Caco-2 (cell line): ENCODE measurements at regions not wholly inside any gene's neighbourhood (a gene's known extent, or its start where the extent isn't known, plus 50 kb on each side); places are given as distances from the start of the nearest gene placed in this dataset.

Experiments
- BruUV-seq: library from RNA; stranded (reverse); fragments of 400-500 nt; replicated peaks from 2 replicates; lab custom pipeline; 2021; lab: Mats Ljungman, UMichigan
- CTCF ChIA-PET: fragments of 300-600 bp; sonication (Branson Sonifier 250); formaldehyde crosslinking; loops from one replicate; lab custom pipeline; 2022; ENCODE audit warnings: antibody characterized with exemption; lab: Charles Lee
- POLR2A ChIA-PET: fragments of 300-600 bp; sonication (Branson Sonifier 250); formaldehyde crosslinking; loops from one replicate; lab custom pipeline; 2022; ENCODE audit warnings: antibody characterized with exemption; lab: Charles Lee
- DNase-seq, 2 experiments: peaks; one replicate each; pipeline versions ENCODE4 v3.0.0 to v3.0.0-alpha.2; 2020 to 2022
- H3K27me3 ChIP-seq: replicated peaks from 2 replicates; pipeline ENCODE4 v1.6.0; 2011; ENCODE audit warnings: low read length; ENCODE audit not compliant: control insufficient read depth, insufficient read depth
- H3K36me3 ChIP-seq: 2 replicates; pipeline ENCODE4 v1.5.1; 2011; ENCODE audit warnings: low read length; ENCODE audit not compliant: control insufficient read depth, insufficient read depth
- H3K4me1 ChIP-seq: fragments of 250-450 bp; sonication (Bioruptor Pico); 2 replicates; pipeline ENCODE4 v1.5.1; 2020; ENCODE audit warnings: mild to moderate bottlenecking
- H3K4me3 ChIP-seq: 2 replicates; pipeline ENCODE4 v1.5.1; 2011; ENCODE audit warnings: low read depth, mild to moderate bottlenecking, control low read depth, low read length
- H3K9me3 ChIP-seq: fragments of 250-450 bp; sonication (Bioruptor Pico); 2 replicates; pipeline ENCODE4 v1.5.1; 2020; ENCODE audit warnings: mild to moderate bottlenecking, moderate library complexity
- H3K27ac Mint-ChIP-seq: one replicate; pipeline ENCODE4 v1.8.0; 2022; ENCODE audit warnings: mixed read lengths; ENCODE audit not compliant: unreplicated experiment
- H3K27me3 Mint-ChIP-seq: one replicate; pipeline ENCODE4 v1.8.0; 2022; ENCODE audit warnings: mixed read lengths; ENCODE audit not compliant: insufficient read depth, unreplicated experiment
- H3K36me3 Mint-ChIP-seq: one replicate; pipeline ENCODE4 v1.8.0; 2022; ENCODE audit warnings: mild to moderate bottlenecking, mixed read lengths; ENCODE audit not compliant: insufficient read depth, unreplicated experiment
- H3K4me1 Mint-ChIP-seq: one replicate; pipeline ENCODE4 v1.8.0; 2022; ENCODE audit warnings: low read depth, mixed read lengths; ENCODE audit not compliant: unreplicated experiment
- H3K4me3 Mint-ChIP-seq: one replicate; pipeline ENCODE4 v1.8.0; 2022; ENCODE audit warnings: mild to moderate bottlenecking, moderate library complexity, mixed read lengths; ENCODE audit not compliant: unreplicated experiment
- H3K9me3 Mint-ChIP-seq: one replicate; pipeline ENCODE4 v1.8.0; 2022; ENCODE audit warnings: mixed read lengths; ENCODE audit not compliant: unreplicated experiment
- intact Hi-C: fragments of 100-400 bp; cut with micrococcal nuclease; formaldehyde crosslinking; loops from one replicate; pipeline ENCODE4 v1.10.0; 2022; ENCODE audit not compliant: unreplicated experiment
- TF ChIP-seq, protein P1 (sequence below), 2 experiments: fragments of 200-600 bp in 1 of 2; IDR thresholded peaks; 1 replicate in 1 of 2; 2 replicates in 1 of 2; pipeline versions ENCODE4 v1.5.1 to v1.8.0; 2011 to 2022; ENCODE audit warnings: antibody characterized with exemption in 1 of 2, control low read depth in 1 of 2, inconsistent platforms in 1 of 2, low read depth in 1 of 2, low read length in 1 of 2, mild to moderate bottlenecking in 1 of 2, moderate library complexity in 1 of 2; ENCODE audit not compliant: insufficient read depth in 1 of 2, severe bottlenecking in 1 of 2, unreplicated experiment in 1 of 2

DNA sequence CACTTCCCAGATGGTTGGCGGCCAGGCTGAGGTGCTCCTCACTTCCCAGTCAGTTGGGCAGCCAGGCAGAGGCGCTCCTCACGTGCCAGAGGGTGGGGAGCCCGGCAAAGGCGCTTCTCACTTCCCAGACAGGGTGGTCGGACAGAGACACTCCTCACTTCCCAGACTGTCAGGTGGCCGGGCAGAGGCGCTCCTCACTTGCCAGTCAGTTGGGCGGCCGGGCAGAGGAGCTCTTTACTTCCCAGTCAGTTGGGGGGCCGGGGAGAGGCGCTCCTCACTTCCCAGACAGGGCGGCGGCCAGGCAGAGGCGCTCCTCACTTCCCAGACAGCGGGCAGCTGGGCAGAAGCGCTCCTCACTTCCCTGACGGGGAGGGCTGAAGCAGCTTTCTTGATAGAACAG, 143.0 kb upstream of the ARID2 start:
- ChIA-PET CTCF (no interaction called here), POLR2A (no interaction called here)
- H3K9me3 ChIP-seq = no peaks in the 10 kb centered on the region
- no peak overlapping the region for H3K4me3 ChIP-seq
- no TSS peak for BruUV-seq
- no peaks in the 10 kb centered on the region for H3K27me3 ChIP-seq
- intact Hi-C loops = loop anchor here (10.0 kb wide), 1 partner anchor 292 kb away; no protein-coding TSS in a partner anchor
- no peaks in the 10 kb centered on the region for H3K36me3 ChIP-seq
- Mint-ChIP-seq H3K36me3 (no peaks in the 10 kb centered on the region), H3K27ac (no peak overlapping the region), H3K4me1 (peaks cover 37% of the 10 kb centered on the region), H3K27me3 (no peaks in the 10 kb centered on the region), H3K4me3 (no peak overlapping the region), H3K9me3 (peaks cover 6% of the 10 kb centered on the region)
- TF ChIP-seq, protein P1, sequence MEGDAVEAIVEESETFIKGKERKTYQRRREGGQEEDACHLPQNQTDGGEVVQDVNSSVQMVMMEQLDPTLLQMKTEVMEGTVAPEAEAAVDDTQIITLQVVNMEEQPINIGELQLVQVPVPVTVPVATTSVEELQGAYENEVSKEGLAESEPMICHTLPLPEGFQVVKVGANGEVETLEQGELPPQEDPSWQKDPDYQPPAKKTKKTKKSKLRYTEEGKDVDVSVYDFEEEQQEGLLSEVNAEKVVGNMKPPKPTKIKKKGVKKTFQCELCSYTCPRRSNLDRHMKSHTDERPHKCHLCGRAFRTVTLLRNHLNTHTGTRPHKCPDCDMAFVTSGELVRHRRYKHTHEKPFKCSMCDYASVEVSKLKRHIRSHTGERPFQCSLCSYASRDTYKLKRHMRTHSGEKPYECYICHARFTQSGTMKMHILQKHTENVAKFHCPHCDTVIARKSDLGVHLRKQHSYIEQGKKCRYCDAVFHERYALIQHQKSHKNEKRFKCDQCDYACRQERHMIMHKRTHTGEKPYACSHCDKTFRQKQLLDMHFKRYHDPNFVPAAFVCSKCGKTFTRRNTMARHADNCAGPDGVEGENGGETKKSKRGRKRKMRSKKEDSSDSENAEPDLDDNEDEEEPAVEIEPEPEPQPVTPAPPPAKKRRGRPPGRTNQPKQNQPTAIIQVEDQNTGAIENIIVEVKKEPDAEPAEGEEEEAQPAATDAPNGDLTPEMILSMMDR (IDR thresholded peaks at IDR 0.05; ENCODE audit: insufficient read depth in 1 of 2, low read depth in 1 of 2, low read length in 1 of 2, severe bottlenecking in 1 of 2, unreplicated experiment in 1 of 2) = no peak
- no peak for DNase-seq
- H3K4me1 ChIP-seq = peaks cover 28% of the 10 kb centered on the region

DNA sequence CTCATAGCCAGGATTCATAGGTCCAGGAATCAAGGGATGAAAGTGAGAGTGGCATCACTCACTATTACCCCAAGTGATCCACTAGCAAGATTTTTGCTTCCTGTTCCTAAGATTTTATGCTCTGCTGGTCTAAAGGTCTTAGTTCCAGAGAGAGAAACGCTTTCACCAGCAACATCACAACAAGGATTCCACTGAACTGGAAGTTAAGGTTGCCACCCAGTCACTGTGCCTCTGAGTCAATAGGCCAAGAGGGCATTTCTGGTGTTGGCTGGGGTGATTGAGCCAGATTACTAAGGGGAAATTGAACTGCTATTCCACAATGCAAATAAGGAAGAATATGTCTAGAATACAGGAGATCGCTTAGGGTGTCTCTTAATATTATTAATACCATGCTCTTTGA, 142.5 kb upstream of the ARID2 start:
- no peaks in the 10 kb centered on the region for H3K27me3 Mint-ChIP-seq
- Histone ChIP-seq H3K27me3 (no peaks in the 10 kb centered on the region), H3K36me3 (no peaks in the 10 kb centered on the region), H3K4me3 (no peak overlapping the region), H3K4me1 (peaks cover 25% of the 10 kb centered on the region), H3K9me3 (no peaks in the 10 kb centered on the region)
- H3K4me1 Mint-ChIP-seq = peaks cover 31% of the 10 kb centered on the region
- DNase-seq = no peak
- no peak overlapping the region for H3K27ac Mint-ChIP-seq
- peaks cover under 1% of the 10 kb centered on the region for H3K9me3 Mint-ChIP-seq
- no peaks in the 10 kb centered on the region for H3K36me3 Mint-ChIP-seq
- intact Hi-C loops = loop anchor here (10.0 kb wide), 1 partner anchor 292 kb away; no protein-coding TSS in a partner anchor
- BruUV-seq = no TSS peak
- POLR2A ChIA-PET = no interaction called here
- TF ChIP-seq, protein P1 (IDR thresholded peaks at IDR 0.05; ENCODE audit: insufficient read depth in 1 of 2, low read depth in 1 of 2, low read length in 1 of 2, severe bottlenecking in 1 of 2, unreplicated experiment in 1 of 2) = no peak
- no peak overlapping the region for H3K4me3 Mint-ChIP-seq
- CTCF ChIA-PET = no interaction called here

GRCh38 chr12:45587877-45588533, 141.5 kb upstream of the ARID2 start:
- H3K36me3 Mint-ChIP-seq = no peaks in the 10 kb centered on the region
- no peak for DNase-seq
- BruUV-seq = no TSS peak
- Histone ChIP-seq H3K4me3 (no peak overlapping the region), H3K36me3 (no peaks in the 10 kb centered on the region), H3K27me3 (no peaks in the 10 kb centered on the region), H3K4me1 (peaks cover 15% of the 10 kb centered on the region), H3K9me3 (no peaks in the 10 kb centered on the region)
- H3K4me1 Mint-ChIP-seq = peaks cover 22% of the 10 kb centered on the region
- H3K9me3 Mint-ChIP-seq = no peaks in the 10 kb centered on the region
- ChIA-PET POLR2A (no interaction called here), CTCF (no interaction called here)
- H3K27me3 Mint-ChIP-seq = no peaks in the 10 kb centered on the region
- H3K27ac Mint-ChIP-seq = no peak overlapping the region
- TF ChIP-seq, protein P1 (IDR thresholded peaks at IDR 0.05; ENCODE audit: insufficient read depth in 1 of 2, low read depth in 1 of 2, low read length in 1 of 2, severe bottlenecking in 1 of 2, unreplicated experiment in 1 of 2) = no peak
- intact Hi-C loops = loop anchor here (10.0 kb wide), 1 partner anchor 293 kb away; no protein-coding TSS in a partner anchor
- no peak overlapping the region for H3K4me3 Mint-ChIP-seq
